ENCODE measurements at regions not wholly inside any gene's neighbourhood (a gene's known extent, or its start where the extent isn't known, plus 50 kb on each side); places are given as distances from the start of the nearest gene placed in this dataset.
"Not testable (repeated sequence)": the region's sequence is repeated elsewhere in the genome, so short reads cannot be mapped to it uniquely, and the experiment has no call there.

GRCh38 chr10:91002656-91003055, 81.8 kb upstream of the ANKRD1 start:
- DNase-seq (ENCODE audit: low spot score) (no peak), ATAC-seq (no peak)

- DNase-seq (ENCODE audit: low spot score), result not testable (repeated sequence)
Measured at GRCh38 chr10:91003379-91003778, 82.5 kb upstream of the ANKRD1 start.

GRCh38 chr10:91005276-91005675, 84.4 kb upstream of the ANKRD1 start:
- not testable (repeated sequence) for ATAC-seq; DNase-seq (ENCODE audit: low spot score)

More at GRCh38 chr10:91003379-91003778, 82.5 kb upstream of the ANKRD1 start:
- ATAC-seq, result not testable (repeated sequence)

- DNase-seq (ENCODE audit: low spot score) (peak; percentile 69), ATAC-seq (peak; percentile 100)
Measured at GRCh38 chr10:91006001-91006751, 85.3 kb upstream of the ANKRD1 start.

- no peak for ATAC-seq
- no peak for DNase-seq (ENCODE audit: low spot score)
Measured at GRCh38 chr10:91006752-91007346, 86.0 kb upstream of the ANKRD1 start.

- DNase-seq (ENCODE audit: low spot score) (no peak), ATAC-seq (no peak)
Measured at GRCh38 chr10:91007655-91008054, 86.8 kb upstream of the ANKRD1 start.

GRCh38 chr10:91009121-91009520, 88.2 kb upstream of the ANKRD1 start:
- ATAC-seq, result no peak
- no peak for DNase-seq (ENCODE audit: low spot score)

- DNase-seq (ENCODE audit: low spot score) (no peak), ATAC-seq (no peak)
Measured at GRCh38 chr10:91010952-91011351, 90.1 kb upstream of the ANKRD1 start.

- DNase-seq (ENCODE audit: low spot score) (no peak), ATAC-seq (no peak)
Measured at GRCh38 chr10:91012502-91012901, 91.6 kb upstream of the ANKRD1 start.

- no peak for ATAC-seq
- no peak for DNase-seq (ENCODE audit: low spot score)
Measured at GRCh38 chr10:91013985-91014384, 93.1 kb upstream of the ANKRD1 start.

GRCh38 chr10:91017198-91017597, 96.3 kb upstream of the ANKRD1 start:
- ATAC-seq (no peak), DNase-seq (ENCODE audit: low spot score) (no peak)

- no peak for ATAC-seq
Measured at GRCh38 chr10:91021901-91022300, 101.0 kb upstream of the ANKRD1 start.

GRCh38 chr10:91022390-91022789, 101.5 kb upstream of the ANKRD1 start:
- no peak for ATAC-seq
- no peak for DNase-seq (ENCODE audit: low spot score)

More at GRCh38 chr10:91021901-91022300, 101.0 kb upstream of the ANKRD1 start:
- DNase-seq (ENCODE audit: low spot score), result no peak

GRCh38 chr10:91022924-91023699, 102.2 kb upstream of the ANKRD1 start:
- no peak for DNase-seq (ENCODE audit: low spot score)
- ATAC-seq, result no peak

GRCh38 chr10:91023700-91024398, 103.0 kb upstream of the ANKRD1 start:
- DNase-seq (ENCODE audit: low spot score), result no peak
- ATAC-seq, result no peak

GRCh38 chr10:91024541-91024940, 103.7 kb upstream of the ANKRD1 start:
- DNase-seq (ENCODE audit: low spot score) (no peak), ATAC-seq (no peak)

- ATAC-seq (peak; percentile 31), DNase-seq (ENCODE audit: low spot score) (no peak)
Measured at GRCh38 chr10:91032611-91033206, 111.8 kb upstream of the ANKRD1 start.

GRCh38 chr10:91033324-91033950, 112.5 kb upstream of the ANKRD1 start:
- DNase-seq (ENCODE audit: low spot score), result no peak
- no peak for ATAC-seq

GRCh38 chr10:91034042-91034441, 113.2 kb upstream of the ANKRD1 start:
- ATAC-seq, result no peak
- no peak for DNase-seq (ENCODE audit: low spot score)

GRCh38 chr10:91034494-91035159, 113.7 kb upstream of the ANKRD1 start:
- ATAC-seq, result peak; percentile 61

More at GRCh38 chr10:91034494-91035159, 113.7 kb upstream of the ANKRD1 start:
- DNase-seq (ENCODE audit: low spot score), result peak; percentile 60
